DOHH2 (cell line): ENCODE measurements at regions not wholly inside any gene's neighbourhood (a gene's known extent, or its start where the extent isn't known, plus 50 kb on each side); places are given as distances from the start of the nearest gene placed in this dataset.
"Not testable (repeated sequence)": the region's sequence is repeated elsewhere in the genome, so short reads cannot be mapped to it uniquely, and the experiment has no call there.

Experiments used
- H3F3A ChIP-seq: fragments of 200-600 bp; sonication (generic), shearing (Covaris generic); 2 replicates; pipeline ENCODE4 v1.6.0; 2016; ENCODE audit warnings: antibody characterized with exemption, mild to moderate bottlenecking; ENCODE audit not compliant: control insufficient read depth, insufficient read depth
- H3K27ac ChIP-seq: fragments of 200-600 bp; sonication (generic); 2 replicates; pipeline ENCODE4 v1.5.1; 2014; ENCODE audit warnings: low read depth, mild to moderate bottlenecking, low read length, moderate library complexity
- H3K27me3 ChIP-seq: fragments of 200-600 bp; sonication (generic); 2 replicates; pipeline ENCODE4 v1.6.1; 2014; ENCODE audit warnings: mild to moderate bottlenecking, low read length, mixed read lengths; ENCODE audit not compliant: control insufficient read depth
- H3K36me3 ChIP-seq: fragments of 200-600 bp; sonication (generic); 2 replicates; pipeline ENCODE4 v1.6.1; 2014; ENCODE audit warnings: mild to moderate bottlenecking, low read length, moderate library complexity, mixed read lengths; ENCODE audit not compliant: control insufficient read depth
- H3K4me1 ChIP-seq: fragments of 200-600 bp; sonication (generic); 2 replicates; pipeline ENCODE4 v1.6.1; 2014; ENCODE audit warnings: mild to moderate bottlenecking, low read length, mixed read lengths; ENCODE audit not compliant: control insufficient read depth
- H3K4me2 ChIP-seq: fragments of 200-600 bp; sonication (generic); 2 replicates; pipeline ENCODE4 v1.6.0; 2014; ENCODE audit warnings: mild to moderate bottlenecking, low read length, moderate library complexity
- H3K4me3 ChIP-seq: fragments of 200-600 bp; sonication (generic); 2 replicates; pipeline ENCODE4 v1.5.1; 2014; ENCODE audit warnings: mild to moderate bottlenecking, low read length, mixed read lengths
- H3K79me2 ChIP-seq: fragments of 200-600 bp; sonication (generic); 2 replicates; pipeline ENCODE4 v1.6.1; 2014; ENCODE audit warnings: mild to moderate bottlenecking, low read length, mixed read lengths; ENCODE audit not compliant: control insufficient read depth
- H3K9me2 ChIP-seq: fragments of 200-600 bp; sonication (generic); replicated peaks from 2 replicates; pipeline ENCODE4 v1.6.1; 2014; ENCODE audit warnings: mild to moderate bottlenecking, low read length, mixed read lengths; ENCODE audit not compliant: control insufficient read depth
- H3K9me3 ChIP-seq: fragments of 200-600 bp; sonication (generic); 2 replicates; pipeline ENCODE4 v1.6.1; 2014; ENCODE audit warnings: antibody characterized with exemption, low read length, mixed read lengths; ENCODE audit not compliant: control insufficient read depth, insufficient read depth
- H4K20me1 ChIP-seq: fragments of 200-600 bp; sonication (generic); 2 replicates; pipeline ENCODE4 v1.6.0; 2014; ENCODE audit warnings: low read depth, mild to moderate bottlenecking, antibody characterized with exemption, low read length, moderate library complexity; ENCODE audit not compliant: control insufficient read depth, insufficient read depth
- CTCF ChIP-seq: fragments of 200-600 bp; sonication (generic); IDR thresholded peaks from one replicate; pipeline ENCODE4 v1.5.1; 2014; ENCODE audit warnings: antibody characterized with exemption, mild to moderate bottlenecking, low read depth, low read length; ENCODE audit not compliant: poor library complexity, severe bottlenecking
- EZH2phosphoT487 ChIP-seq: fragments of 200-600 bp; sonication (generic); IDR thresholded peaks from 2 replicates; pipeline ENCODE4 v1.6.1; 2017; ENCODE audit warnings: borderline replicate concordance, mild to moderate bottlenecking, antibody characterized with exemption, low read length, moderate library complexity, mixed read lengths

DNA sequence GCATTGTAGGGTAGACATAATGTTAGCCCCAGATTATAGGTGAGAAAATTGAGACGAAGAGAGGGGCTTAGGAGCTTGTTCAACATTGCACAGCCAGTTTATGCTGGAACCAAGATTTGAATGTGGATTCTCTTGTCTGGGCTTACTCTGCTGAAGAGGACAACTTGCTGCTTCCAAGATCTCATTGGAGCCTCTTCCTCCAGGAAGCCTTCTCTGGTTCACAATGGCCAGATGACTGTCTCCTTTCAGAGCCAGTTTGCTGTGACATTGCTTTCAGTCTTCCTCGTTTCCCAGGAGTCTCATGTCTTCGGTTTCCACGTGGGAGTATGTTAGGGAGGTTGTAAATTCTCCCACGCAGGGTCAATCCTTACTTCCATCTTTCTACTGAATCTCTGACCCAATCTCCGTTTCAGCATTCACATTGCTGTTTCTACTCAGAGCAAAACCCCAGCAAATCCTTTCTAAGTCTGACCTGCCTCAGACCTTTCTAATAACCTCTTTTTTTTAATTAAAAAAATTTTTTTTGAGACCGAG is 62.2 kb upstream of the LHX5 start:
- no peaks in the 10 kb centered on the region for H3K4me1 ChIP-seq
- H3K4me2 ChIP-seq = no peak overlapping the region
- no peaks in the 10 kb centered on the region for H3K9me3 ChIP-seq
- H4K20me1 ChIP-seq = no peaks in the 10 kb centered on the region
- no peak overlapping the region for H3K27ac ChIP-seq
- H3K4me3 ChIP-seq = no peak overlapping the region
- no peaks in the 10 kb centered on the region; the same call in 1 of the 2 replicates for H3K27me3 ChIP-seq
- no peaks in the 10 kb centered on the region for H3K9me2 ChIP-seq
- H3F3A ChIP-seq = no peaks in the 10 kb centered on the region
- H3K79me2 ChIP-seq = no peaks in the 10 kb centered on the region
- TF ChIP-seq EZH2phosphoT487 = no peak
- no peak for TF ChIP-seq CTCF
- no peaks in the 10 kb centered on the region for H3K36me3 ChIP-seq

GRCh38 chr12:113532292-113532691 is 60.6 kb upstream of the LHX5 start:
- Histone ChIP-seq H3K9me2 (no peaks in the 10 kb centered on the region), H3K9me3 (no peaks in the 10 kb centered on the region), H4K20me1 (no peaks in the 10 kb centered on the region), H3K79me2 (no peaks in the 10 kb centered on the region), H3K4me3 (no peak overlapping the region), H3F3A (no peaks in the 10 kb centered on the region), H3K4me2 (no peak overlapping the region), H3K36me3 (no peaks in the 10 kb centered on the region), H3K27me3 (no peaks in the 10 kb centered on the region; the same call in 1 of the 2 replicates), H3K4me1 (no peaks in the 10 kb centered on the region), H3K27ac (no peak overlapping the region)
- no peak for TF ChIP-seq EZH2phosphoT487
- TF ChIP-seq CTCF = no peak

DNA sequence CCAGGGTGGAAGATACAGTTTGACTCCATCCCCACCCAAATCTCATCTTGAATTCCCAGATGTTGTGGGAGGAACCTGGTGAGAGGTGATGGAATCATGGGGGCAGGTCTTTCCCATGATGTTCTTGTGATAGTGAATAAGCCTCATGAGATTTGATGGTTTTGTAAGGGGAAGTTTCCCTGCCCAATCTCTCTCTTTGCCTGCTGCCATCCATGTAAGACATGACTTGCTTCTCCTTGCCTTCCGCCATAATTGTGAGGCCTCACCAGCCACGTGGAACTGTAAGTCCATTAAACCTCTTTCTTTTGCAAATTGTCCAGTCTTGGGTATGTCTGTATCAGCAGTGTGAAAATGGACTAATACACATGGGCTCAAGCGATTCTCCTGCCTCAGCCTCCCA is 59.4 kb upstream of the LHX5 start:
- H3K36me3 ChIP-seq, H3K4me1 ChIP-seq, H4K20me1 ChIP-seq, H3K9me2 ChIP-seq, H3K27ac ChIP-seq, H3K4me3 ChIP-seq, H3K79me2 ChIP-seq, H3F3A ChIP-seq, H3K9me3 ChIP-seq, H3K27me3 ChIP-seq, H3K4me2 ChIP-seq: not testable (repeated sequence)

DNA sequence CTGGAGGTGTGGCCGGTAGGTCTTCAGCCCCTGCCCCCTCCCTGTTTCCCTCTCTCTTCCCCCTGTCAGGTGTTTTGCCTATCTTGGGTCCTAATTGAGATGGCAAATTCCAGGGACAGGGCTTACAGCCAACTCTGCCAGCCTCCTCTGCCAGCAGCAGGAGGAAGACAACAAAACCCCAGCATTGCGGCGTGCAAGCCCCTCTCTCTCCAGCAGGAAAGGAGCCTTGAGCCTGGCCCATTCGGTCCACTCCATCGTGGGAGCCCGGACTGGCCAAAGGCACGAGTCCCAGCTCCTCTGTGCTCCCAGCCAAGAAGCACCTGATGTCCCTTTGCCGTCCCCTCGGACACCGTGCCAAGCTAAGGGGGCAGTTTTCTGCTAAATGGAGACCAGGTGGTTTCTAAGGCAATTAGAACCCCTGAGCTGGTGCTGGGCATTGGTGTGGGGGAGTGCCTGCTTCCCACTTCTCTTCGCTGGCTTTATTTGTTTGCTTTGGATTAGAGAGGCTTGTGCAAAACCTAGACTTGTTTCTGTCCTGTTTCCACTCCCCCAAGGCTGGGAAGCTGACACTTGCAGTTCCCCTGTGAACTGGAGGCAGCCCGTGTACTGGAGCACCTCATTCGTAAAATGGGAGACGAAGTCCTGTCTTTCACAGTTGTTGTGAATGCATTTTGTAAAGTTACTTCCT is 57.1 kb upstream of the LHX5 start:
- Histone ChIP-seq H3K79me2 (no peaks in the 10 kb centered on the region), H3K36me3 (no peaks in the 10 kb centered on the region), H3K4me2 (no peak overlapping the region), H4K20me1 (no peaks in the 10 kb centered on the region), H3K4me1 (no peaks in the 10 kb centered on the region), H3K9me3 (no peaks in the 10 kb centered on the region), H3K27ac (no peak overlapping the region), H3K9me2 (no peaks in the 10 kb centered on the region), H3K27me3 (no peaks in the 10 kb centered on the region; the same call in 1 of the 2 replicates), H3K4me3 (no peak overlapping the region), H3F3A (no peaks in the 10 kb centered on the region)
- no peak for TF ChIP-seq CTCF
- no peak for TF ChIP-seq EZH2phosphoT487
